H54 (cell line): ENCODE measurements at regions not wholly inside any gene's neighbourhood (a gene's known extent, or its start where the extent isn't known, plus 50 kb on each side); places are given as distances from the start of the nearest gene placed in this dataset.
"Not testable (repeated sequence)": the region's sequence is repeated elsewhere in the genome, so short reads cannot be mapped to it uniquely, and the experiment has no call there.

ENCODE experiments used
- DNase-seq: peaks from one replicate; pipeline ENCODE4 v3.0.0; 2011; ENCODE audit warnings: low spot score, mixed read lengths; ENCODE audit not compliant: insufficient read length
- FAIRE-seq: peaks from 3 replicates; lab custom pipeline; 2011; peaks lifted over from hg19 to GRCh38; lab: Jason Lieb, UNC
- POLR2A ChIP-seq: IDR thresholded peaks from 2 replicates; pipeline ENCODE4 v1.6.1; 2011; ENCODE audit warnings: low read depth, mild to moderate bottlenecking, low read length

DNA sequence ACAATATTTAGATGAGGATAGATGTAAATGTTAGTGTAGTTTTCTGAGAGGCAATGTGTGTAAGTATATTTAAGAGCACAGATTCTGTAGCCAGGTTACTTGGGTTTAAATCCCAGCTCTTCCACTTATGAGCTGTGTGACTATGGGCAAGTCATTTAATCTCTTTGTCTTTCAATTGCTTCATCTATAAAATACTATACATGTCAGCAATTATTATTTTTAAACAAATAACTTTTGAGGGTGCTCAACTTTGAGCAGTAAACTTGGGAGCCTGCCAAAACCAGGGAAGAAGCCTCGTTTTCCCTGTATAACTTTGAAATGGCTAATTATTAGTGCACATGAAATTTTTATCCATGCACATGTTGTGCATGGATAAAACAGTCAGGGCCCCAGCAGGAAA is 222.8 kb downstream of the FOXD2 start:
- DNase-seq (no peak), FAIRE-seq (no peak)
- no peak for TF ChIP-seq POLR2A

GRCh38 chr1:47661040-47661439 is 223.2 kb downstream of the FOXD2 start:
- no peak for DNase-seq
- TF ChIP-seq POLR2A = no peak
- FAIRE-seq = no peak

DNA sequence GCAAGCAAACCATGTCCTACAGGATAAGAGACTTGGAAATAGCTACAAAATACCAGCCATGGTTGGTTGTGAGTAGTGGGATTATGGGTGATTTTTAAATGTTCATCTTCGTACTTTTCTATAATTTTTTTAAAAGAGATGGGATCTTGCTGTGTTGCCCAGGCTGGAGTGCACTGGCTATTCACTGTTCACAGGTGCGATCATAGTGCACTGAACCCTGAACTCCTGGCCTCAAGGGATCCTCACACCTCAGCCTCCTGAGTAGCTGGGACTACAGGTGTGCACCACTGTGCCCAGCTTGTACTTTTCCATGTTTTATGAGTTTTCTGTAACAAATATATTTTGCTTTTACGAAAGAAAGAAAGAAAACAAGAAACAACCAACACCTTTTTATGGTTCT is 224.2 kb downstream of the FOXD2 start:
- no peak for DNase-seq
- no peak for FAIRE-seq
- no peak for TF ChIP-seq POLR2A

DNA sequence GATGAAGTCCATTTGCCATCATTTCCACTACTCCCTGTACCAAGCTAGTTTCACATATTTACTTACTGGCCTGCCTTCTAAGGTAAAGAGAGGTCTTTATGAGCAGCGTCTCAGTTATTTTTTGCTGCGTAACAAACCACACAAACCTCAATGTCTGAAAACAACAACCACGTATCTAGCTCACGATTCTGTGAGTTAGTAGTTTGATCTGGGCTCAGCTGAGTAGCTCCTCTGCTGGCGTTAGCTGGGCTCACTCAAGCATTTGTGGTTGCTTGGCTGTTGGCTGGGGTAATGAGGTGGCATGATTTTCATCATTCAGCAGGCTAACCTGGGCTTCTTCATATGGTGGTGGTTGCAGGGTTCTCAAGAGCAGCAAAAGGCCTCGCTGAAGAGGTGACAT is 225.4 kb downstream of the FOXD2 start:
- DNase-seq (no peak), FAIRE-seq (no peak)
- TF ChIP-seq POLR2A = no peak

DNA sequence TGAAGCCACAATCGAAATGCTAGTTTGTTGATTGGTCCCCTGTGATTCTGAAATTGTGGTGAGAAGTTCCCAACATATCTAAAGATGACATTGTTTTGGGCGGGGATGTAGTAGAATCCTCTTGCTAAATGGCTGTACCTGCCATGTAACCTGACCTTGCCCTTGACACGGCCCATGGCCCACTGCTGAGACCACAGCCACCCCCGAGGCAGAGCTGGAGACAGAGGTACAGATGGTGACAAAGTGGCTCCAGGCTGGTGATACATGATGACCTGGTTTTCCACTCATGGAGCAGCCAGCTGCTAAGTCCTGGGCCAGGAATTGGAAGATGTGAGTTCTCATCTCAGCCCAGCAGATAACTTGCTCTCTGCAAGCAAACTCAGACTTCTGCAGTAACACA is 226.5 kb downstream of the FOXD2 start:
- DNase-seq (no peak), FAIRE-seq (no peak)
- no peak for TF ChIP-seq POLR2A

DNA sequence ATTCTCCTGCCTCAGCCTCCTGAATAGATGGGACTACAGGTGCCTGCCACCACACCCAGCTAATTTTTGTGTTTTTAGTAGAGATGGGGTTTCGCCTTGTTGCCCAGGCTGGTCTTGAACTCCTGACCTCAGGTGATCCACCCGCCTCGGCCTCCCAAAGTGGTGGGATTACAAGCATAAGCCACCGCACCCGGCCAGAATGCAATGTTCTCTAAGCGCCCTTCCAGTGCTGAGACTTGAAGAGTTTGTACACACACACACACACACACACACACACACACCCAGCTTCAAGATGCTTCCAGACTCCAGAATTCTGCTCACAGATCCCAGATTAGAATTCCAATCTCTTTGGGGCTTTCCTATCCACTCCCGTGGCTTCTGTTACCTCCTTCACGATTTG is 227.1 kb downstream of the FOXD2 start:
- FAIRE-seq = not testable (repeated sequence)

DNA sequence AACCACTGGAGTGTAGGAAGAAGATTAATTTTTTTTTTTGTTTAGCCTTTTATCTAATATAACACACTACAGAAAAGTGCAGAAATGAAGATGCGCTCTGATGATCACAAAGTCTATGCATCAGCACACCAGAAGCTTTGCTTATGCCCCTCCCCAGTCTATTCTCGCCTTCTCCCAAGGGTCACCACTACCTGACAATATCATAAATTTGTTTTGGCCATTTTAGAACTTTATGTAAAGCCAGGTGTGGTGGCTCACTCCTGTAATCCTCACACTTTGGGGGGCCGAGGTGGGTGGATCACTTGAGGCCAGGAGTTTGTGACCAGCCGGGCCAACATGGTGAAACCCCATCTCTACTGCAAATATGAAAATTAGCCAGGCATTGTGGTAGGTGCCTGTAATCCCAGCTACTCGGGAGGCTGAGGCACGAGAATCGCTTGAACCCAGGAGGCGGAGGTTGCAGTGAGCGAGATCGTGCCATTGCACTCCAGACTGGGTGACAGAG is 231.3 kb downstream of the FOXD2 start:
- TF ChIP-seq POLR2A = no peak
- no peak for DNase-seq
- FAIRE-seq = no peak

More for the DNA sequence above, 227.1 kb downstream of the FOXD2 start:
- DNase-seq = not testable (repeated sequence)

DNA sequence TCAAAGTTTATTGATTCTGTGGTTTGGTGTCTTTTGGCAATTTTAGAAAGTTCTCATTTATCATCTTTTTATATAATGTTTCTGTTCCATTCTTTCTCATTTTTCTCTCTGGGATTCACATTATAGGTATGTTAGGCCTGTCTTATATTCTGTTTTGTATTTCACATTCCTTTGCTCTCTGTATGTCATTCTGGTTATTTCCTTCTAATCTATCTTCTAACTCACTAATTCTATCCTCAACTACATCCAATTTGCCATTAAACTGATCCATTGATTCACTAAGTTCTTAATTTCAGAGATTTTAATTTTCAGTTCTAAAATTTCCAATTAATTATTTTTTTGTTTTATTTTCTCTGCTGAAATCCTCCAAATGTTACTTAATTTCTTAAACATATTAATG is 234.8 kb downstream of the FOXD2 start:
- FAIRE-seq (no peak), DNase-seq (no peak)
- TF ChIP-seq POLR2A = no peak

DNA sequence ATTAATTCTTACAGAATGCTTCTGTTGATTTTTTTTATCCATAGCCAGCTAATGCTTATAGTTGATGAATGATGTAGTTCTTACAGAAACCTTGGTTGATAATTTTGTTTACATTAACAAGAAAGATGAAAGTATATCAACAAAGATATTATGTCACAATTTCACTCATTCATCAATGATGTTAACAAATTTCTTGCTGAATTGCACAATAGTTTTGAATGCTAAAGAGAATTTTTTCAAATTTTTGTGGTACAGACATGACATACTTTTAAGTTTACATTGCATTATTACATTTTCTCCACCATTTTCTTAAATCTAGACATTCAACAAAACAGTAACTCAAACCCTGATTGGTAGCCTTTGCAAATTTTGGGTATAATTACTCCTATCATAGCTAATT is 236.3 kb downstream of the FOXD2 start:
- FAIRE-seq = no peak
- no peak for DNase-seq
- no peak for TF ChIP-seq POLR2A

GRCh38 chr1:47675047-47675675 is 237.3 kb downstream of the FOXD2 start:
- TF ChIP-seq POLR2A = no peak
- DNase-seq (no peak), FAIRE-seq (no peak)

DNA sequence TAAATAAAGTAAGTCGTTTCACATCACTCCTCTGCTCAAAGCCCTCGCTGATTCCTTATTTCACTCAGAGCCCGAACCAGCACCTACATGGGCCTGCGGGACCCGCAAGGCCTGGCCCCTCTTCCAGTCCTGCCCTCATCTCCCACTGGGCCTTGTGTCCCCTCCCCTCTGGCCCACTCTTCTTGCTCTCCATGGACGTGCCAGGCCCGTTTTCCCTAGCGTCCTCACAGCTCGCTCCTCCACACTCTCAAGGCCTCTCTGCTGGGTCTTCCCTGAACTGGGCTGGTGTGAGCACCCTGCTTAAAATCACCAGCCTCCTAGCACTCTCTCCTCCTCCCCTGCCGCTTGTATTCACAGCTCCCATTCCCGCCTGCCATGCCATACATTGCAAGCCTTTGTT is 237.9 kb downstream of the FOXD2 start:
- FAIRE-seq (no peak), DNase-seq (no peak)
- TF ChIP-seq POLR2A = no peak

DNA sequence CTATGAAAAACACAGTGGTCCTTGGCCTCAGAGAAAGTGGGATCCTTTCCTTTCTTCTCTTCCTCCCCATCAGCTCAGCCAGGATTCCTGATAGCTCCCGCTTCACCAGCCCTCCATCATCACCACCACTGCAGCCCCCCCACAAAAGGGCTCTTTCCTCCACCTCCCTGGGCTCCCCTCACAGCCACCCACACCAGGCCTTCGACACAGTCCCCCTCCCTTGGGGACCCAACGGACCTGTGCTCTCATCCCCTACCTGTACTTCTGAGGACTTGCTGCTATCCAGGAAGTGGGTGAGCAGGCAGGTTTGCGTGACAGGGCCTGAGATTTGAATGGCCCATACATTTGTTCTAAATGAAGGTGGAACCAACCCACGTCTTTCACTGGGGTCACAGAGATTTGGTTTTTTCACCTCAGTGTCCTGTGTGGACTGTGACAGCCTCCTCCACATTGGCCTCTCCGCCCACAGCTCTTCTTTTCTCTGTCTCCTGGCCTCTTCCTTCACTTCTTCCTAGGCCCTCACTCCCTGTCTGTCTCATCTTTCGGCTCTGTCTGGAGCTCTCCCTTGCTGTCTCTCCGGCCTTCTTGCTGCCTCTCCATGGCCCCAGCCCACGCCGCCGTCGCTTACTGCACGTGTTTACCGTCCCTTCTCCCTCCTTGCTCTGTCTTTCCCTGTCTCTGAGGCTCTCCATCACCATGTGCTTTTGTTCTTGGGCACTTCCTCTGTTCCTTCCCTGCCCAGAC is 238.6 kb downstream of the FOXD2 start:
- no peak for TF ChIP-seq POLR2A
- no peak for FAIRE-seq
- no peak for DNase-seq

GRCh38 chr1:47677241-47677940 is 239.5 kb downstream of the FOXD2 start:
- no peak for TF ChIP-seq POLR2A
- DNase-seq (no peak), FAIRE-seq (no peak)

DNA sequence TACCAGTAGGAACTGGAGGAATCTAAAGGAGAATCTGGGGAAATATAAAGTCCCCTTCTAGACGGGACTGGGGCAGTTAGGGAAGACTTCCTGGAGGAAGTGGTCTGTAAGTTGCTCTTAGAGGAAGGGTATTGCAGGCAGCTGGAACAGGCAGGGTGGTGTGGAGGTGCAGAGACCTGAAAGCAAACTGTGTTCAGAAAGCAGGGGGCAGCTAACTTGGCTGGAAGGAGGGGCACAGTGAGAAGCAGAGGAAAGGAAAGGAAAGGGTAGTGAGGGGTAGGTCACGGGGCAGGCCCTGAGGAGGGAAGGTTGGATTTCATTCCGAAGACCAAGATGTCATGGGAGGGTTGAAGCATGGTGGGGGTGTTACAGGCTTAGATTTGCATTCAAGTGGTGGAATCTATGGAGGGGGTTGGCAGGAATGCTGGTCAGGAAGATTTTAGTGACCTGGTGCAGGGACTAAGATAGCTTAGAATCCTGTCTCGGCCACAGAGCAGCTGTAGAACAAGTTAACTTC is 240.7 kb downstream of the FOXD2 start:
- FAIRE-seq (no peak), DNase-seq (no peak)
- no peak for TF ChIP-seq POLR2A
